ENCODE measurements at regions not wholly inside any gene's neighbourhood (a gene's known extent, or its start where the extent isn't known, plus 50 kb on each side); places are given as distances from the start of the nearest gene placed in this dataset.

DNA sequence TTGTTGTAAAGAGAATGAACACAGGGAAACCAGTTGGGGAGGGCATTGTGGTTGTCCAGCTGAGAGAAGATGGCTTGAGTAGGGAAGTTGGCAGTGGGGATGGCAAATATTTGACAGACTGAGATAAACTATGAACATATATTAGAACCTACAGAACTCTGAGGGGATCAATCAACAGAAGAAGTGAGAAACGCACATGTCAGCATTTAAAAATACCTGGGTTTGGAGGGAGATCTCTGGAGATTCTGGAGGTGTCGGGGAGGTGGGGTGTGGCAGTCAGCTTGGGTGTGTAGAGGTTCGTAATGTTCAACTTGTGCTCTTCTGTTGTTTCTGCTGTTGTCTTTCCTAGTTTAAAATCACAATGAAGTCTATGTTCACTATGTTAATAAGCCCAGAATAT, 517.8 kb downstream of the AACS start:
- no peak for DNase-seq

GRCh38 chr12:125586441-125586840, 521.2 kb downstream of the AACS start:
- DNase-seq: no peak

DNA sequence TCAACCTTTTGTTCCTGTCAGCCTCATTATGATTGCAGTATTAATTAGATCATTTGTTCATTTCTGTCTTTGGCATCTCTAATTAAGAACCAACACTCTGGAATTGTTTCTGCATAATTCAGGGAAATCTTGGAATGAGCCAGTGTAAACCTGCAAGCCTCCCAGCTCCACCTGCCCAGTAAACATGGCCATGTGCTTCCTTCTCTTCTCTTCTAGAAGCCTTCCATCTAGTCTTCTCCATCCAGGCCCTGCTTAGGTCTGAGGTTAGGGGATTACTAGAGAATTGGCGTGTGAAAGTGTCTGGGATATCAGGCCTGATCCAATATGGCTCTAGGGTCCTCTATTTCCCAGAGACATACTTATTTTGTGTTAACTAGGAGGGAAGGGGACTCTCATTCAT, 528.0 kb downstream of the AACS start:
- DNase-seq: no peak

- DNase-seq: no peak
Measured at GRCh38 chr12:125604976-125605375, 539.7 kb downstream of the AACS start.

DNA sequence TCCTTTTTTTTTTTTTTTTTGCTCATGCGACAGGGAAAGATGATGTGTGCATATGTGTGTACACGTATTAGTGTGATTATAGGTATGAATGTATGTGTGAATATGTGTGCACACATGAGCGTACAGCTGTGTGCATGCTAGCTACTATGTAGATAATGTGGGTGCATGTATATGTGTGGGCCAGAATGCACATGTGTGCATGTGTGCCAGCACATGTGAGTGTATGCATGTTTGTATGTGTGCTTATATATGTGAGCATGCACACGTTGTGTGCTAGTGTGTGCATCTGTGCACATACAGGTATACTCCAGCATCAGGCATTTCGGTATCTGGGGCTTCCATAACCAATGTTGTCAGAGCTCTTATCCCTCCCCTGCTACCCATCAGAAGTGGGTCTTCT, 541.1 kb downstream of the AACS start:
- no peak for DNase-seq

DNA sequence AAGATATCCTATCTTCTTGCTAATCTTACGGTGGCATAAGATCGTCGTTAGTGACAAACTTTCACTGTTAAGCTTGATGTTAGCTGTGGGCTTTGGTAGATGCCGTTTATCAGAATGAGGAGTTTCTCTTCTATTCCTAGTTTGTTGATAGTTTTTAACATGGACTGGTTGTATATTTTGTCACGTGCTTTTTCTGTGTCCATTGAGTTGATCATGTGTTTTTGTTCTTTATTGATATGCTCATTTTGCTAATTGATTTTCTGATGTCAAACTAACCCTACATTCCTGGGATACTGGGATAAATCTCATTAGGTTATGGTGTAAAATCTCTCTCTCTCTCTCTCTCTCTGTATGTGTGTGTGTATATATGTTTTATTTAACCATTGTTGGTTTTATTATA, 545.1 kb downstream of the AACS start:
- no peak for DNase-seq

DNA sequence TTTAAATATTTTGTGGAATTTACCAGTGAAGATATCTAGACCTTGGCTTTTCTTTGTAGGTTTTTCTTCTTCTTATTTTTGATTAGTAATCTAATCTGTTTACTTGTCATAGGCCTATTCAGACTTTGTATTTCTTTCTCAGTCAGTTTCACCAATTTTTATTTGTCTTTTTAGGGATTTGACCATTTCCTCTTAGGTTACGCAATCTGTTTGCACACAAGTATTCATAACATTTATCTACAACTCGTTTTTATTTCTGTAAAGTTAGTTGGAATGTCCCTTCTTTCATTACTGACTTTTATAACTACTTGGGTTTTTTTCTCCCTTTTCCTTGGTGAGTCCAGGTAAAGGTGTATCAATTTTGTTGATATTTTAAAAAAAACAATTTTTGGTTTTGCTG, 545.7 kb downstream of the AACS start:
- no peak for DNase-seq

GRCh38 chr12:125614058-125614457, 548.8 kb downstream of the AACS start:
- DNase-seq: no peak

DNA sequence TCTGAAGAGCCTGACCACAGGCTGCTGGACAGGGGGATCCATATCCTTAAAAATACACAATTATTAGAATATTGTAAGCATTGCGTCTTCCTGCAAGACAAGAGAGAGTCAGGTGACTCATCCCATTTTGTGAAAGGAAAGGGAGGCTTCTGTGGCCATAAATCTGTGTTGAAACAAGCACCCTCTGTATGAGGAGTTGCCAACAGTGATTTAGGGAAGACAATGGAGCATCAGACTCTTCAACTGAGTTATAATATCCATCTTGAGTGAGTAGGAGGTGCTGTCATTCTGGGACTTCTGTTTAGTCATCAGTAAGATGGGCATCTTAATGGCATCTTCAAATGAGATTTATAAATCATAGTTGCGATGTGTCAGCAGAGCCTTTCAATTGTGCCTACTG, 554.5 kb downstream of the AACS start:
- DNase-seq: no peak

DNA sequence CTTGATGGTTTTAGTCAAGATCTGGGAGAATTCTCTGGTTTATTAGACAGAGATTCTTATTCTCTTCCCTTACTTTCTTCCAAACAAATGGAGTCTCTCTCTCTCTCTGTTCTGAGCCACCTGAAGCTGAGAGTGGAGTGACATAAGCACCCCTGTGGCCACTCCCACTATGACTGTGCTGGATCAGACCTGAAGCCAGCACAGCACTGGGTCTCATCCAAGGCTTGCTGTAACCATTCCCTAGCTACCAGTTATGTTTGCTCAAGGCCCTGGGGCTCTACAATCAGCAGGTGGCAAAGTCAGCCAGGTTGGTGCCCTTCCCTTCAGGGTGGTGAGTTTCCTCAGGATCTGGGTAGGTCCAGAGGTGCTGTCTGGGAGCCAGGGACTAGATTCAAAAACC, 568.5 kb downstream of the AACS start:
- DNase-seq: no peak

DNA sequence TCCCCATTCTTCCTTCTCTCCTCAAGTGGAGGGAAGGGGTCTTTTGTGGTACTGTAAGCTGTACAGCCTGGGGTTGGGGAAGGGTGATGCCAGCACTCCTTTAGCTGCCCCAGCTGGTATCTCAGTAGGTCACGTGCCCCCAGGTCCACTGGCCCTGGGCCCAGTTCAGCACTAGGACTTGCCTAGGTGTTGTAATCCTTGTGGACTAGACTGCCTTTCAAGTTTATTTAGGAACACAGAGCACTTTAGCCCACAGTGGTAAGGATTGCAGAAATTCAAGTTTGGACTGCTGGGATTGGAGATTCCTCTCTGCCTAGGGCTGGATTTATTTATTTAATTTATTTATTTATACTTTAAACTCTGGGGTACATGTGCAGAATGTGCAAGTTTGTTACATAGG, 569.6 kb downstream of the AACS start:
- no peak for DNase-seq

DNA sequence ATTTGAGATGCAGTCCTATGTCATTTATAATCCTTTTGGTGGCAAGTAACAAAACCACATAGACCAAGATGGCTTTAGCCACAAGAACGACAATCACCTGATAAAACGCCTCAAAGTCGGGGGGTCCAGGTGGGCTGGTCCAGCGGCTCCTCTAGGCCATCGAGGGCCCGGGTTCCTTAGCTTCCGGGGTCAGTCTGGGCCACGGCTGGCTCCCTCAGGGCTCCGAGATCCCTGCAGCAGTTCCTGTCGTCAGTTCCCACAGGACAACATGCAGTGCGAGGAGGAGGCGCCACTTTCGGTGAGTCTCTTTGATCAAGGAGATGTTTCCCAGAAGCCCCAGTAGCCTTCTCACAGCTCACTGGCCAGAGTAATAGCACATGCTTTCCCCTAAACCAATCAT, 574.6 kb downstream of the AACS start:
- no peak for DNase-seq

- DNase-seq: no peak
Measured at GRCh38 chr12:125643055-125643454, 577.8 kb downstream of the AACS start.

DNA sequence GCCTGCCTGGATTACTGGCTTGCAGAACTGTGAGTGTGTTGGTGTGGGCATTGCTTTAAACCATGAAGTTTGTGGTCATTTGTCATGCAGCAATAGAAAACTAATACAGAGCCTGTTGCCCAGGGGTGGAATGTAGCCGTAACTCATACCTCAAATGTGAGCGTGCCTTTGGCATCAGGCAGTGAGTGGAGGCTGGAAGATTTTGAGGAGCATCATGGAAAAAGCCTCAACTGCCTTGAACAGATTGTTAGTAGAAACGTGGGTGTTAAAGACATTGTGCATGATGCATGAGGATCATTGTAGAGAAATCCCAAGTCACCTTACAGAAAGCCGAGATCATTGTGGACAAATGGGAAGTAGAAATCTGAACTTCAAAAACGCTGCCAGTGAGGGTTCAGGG, 580.5 kb downstream of the AACS start:
- DNase-seq: no peak

- DNase-seq: no peak
Measured at GRCh38 chr12:125650587-125650986, 585.4 kb downstream of the AACS start.

GRCh38 chr12:125651625-125652024, 586.4 kb downstream of the AACS start:
- no peak for DNase-seq

DNA sequence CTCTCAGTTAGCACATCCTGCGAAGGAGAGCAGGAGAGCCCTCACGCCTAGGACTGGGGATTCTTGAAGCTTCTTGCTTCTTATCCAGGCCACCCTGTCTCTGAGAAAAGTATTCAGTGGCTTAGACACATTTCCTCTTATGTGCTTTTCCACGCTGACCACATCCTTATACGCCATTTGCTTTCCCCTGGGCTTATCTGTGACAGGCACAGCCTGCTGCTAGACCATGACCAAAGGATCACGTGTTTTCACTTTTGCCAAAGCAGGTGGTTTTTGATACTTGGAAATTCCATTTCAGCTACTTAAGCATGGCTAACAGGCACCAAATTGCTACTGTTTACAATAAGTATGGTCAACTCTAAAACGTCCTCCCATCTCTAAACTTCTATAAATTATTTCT, 587.4 kb downstream of the AACS start:
- DNase-seq: no peak

- no peak for DNase-seq
Measured at GRCh38 chr12:125657681-125658080, 592.4 kb downstream of the AACS start.

- DNase-seq: no peak
Measured at GRCh38 chr12:125674554-125675338, 609.5 kb downstream of the AACS start.

GRCh38 chr12:125676366-125676765, 611.1 kb downstream of the AACS start:
- no peak for DNase-seq

GRCh38 chr12:125677829-125678228, 612.6 kb downstream of the AACS start:
- no peak for DNase-seq

- no peak for DNase-seq
Measured at GRCh38 chr12:125678589-125678993, 613.4 kb downstream of the AACS start.

DNA sequence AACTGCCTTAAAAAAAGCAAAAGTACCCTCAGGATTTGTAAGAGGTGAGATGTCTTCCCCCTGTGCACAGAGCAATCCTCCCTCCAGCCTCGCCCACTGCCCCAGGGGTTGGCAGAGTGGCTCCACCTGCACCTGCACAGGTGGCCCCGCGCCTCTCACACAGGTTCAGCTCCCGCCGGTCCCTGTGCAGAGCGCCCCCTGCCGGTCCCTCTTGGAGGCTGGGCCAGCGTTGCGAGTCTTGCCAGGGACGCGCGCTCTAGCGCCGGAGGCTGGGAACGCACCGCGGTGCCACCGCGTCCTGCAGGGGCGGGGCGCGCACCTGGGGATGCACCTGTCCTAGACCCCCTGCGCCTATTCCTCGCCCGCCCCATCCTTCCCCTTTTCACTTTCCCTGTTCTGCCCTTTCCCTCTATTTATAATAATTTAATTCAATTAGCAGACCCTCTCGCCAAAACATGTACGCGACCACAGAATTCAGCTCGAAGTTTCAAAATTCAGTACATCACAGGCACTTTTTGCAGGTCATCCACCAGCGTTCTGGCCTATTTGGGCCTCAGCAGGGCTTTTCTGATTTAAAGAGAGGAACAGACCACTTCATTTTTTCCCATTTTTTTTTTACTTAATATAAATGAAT, 618.6 kb downstream of the AACS start:
- DNase-seq: no peak

DNA sequence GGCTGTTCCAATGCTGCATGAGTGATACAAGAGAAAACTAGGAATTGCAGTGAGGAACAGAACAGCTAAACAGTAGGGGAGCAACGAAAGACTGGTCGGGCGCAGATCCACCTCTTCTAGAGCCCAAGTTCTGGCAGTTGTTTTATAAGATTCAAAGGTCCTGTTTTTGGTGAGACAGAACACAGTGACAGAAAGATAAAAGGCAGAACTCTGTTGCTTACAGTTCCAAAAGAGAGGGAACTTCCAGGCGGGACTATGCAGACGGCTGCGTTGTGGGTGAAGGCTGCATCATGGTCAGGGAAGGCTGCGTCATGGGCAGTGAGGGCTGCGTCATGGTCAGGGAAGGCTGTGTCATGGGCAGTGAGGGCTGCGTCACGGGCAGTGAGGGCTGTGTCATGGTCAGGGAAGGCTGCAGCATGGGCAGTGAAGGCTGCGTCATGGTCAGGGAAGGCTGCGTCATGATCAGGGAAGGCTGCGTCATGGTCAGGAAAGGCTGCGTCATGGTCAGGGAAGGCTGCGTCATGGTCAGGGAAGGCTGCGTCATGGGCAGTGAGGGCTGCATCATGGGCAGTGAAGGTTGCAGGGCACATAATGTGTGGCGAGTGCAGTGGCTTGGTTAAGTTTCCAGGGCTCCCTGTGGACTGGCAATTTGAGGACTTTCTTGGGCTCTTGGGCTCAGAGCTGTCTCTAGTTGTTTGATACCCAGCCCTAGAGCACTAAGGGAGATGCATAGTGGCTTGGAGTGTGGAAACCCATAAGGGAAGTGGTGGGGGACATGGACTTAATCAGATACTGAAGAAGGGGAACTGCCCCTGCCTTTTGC, 619.9 kb downstream of the AACS start:
- DNase-seq: no peak
